HS-5 (cell line): ENCODE measurements at regions not wholly inside any gene's neighbourhood (a gene's known extent, or its start where the extent isn't known, plus 50 kb on each side); places are given as distances from the start of the nearest gene placed in this dataset.
"Not testable (repeated sequence)": the region's sequence is repeated elsewhere in the genome, so short reads cannot be mapped to it uniquely, and the experiment has no call there.

Source experiments
- DNase-seq: peaks from one replicate; pipeline ENCODE4 v3.0.0-alpha.2; 2012; ENCODE audit warnings: low read depth

DNA sequence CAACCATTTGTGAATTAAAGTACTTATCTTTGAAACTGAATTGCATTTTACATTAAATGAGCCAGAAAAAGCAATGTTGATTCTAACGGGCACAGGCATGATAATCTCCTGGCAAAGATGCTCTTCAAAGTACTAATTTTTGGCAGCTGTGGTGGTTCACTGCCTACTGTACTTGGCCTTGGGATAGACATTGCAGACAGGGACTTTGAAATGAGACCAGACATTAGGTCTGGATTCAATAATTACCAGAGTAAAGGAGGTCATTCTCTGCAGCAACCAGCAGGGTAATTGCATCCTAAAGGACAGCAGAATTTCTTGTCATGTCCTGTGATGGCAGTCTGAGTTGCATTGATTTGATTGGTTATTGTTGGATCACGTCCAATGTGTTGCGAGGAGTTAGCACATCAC lies 986.5 kb downstream of the TDRD15 start:
- no peak for DNase-seq

GRCh38 chr2:22124003-22124402 lies 1000.2 kb downstream of the TDRD15 start:
- no peak for DNase-seq

DNA sequence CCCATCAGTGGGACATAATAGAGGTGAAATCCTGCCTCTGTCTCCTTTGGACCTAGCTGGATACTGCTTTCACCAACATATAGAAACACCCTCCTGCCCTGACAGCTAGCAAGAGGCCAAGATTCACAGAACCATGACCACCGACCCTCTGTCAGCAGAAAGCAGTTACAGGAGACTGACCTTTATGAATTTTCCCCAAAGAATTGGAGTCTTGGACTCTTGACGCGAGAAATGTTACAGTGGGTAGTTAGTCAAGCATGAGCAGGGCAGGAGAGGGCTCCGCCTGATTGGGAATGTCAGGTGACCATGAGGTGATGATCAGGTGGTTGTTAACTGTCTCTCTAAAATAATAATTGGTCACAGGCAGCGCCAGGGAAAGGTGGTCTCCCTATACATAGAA lies 1002.3 kb downstream of the TDRD15 start:
- no peak for DNase-seq

- no peak for DNase-seq
Observed at GRCh38 chr2:22126978-22127377, 1003.2 kb downstream of the TDRD15 start.

DNA sequence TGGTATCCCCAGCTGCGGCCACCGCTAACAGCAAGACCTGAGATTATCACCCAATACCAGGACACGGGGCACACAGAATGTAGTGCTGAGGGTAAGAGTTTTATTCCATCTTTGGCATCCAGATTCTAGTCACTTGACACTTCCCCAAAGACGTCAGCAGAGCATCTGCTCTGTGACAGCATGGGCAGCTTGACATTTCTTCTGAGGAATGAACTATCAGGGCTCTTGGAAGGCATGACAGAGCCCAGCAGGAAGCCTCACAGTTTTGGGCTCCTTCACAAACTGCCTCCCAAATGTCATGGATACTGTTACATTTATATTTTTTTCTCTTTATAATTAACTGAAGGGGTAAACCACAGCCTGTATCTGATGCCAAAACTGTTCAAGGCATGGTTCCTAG lies 1010.7 kb downstream of the TDRD15 start:
- no peak for DNase-seq

GRCh38 chr2:22136446-22136845 lies 1012.7 kb downstream of the TDRD15 start:
- no peak for DNase-seq

GRCh38 chr2:22143840-22144239 lies 1020.1 kb downstream of the TDRD15 start:
- DNase-seq, result no peak

GRCh38 chr2:22153931-22154613 lies 1030.3 kb downstream of the TDRD15 start:
- DNase-seq, result no peak

GRCh38 chr2:22156661-22157060 lies 1032.9 kb downstream of the TDRD15 start:
- not testable (repeated sequence) for DNase-seq

DNA sequence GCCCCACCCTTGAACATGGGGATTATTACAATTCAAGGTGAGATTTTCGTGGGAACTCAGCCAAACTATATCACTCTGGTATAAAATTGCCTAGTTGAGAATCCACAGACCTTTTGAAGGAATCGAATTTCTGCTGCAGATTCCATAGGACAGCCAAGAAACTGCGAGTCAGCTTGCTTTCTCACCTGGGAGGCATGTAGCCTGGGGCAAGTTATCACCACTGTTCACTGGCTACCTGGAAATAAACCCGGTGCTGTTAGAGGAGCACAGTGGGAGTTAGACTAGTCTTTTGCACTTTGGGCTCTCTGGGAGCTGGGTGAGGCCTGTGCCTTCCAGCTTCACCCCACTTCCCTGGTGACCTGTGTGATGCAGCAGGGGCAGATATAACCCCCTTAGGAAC lies 1043.5 kb downstream of the TDRD15 start:
- no peak for DNase-seq

DNA sequence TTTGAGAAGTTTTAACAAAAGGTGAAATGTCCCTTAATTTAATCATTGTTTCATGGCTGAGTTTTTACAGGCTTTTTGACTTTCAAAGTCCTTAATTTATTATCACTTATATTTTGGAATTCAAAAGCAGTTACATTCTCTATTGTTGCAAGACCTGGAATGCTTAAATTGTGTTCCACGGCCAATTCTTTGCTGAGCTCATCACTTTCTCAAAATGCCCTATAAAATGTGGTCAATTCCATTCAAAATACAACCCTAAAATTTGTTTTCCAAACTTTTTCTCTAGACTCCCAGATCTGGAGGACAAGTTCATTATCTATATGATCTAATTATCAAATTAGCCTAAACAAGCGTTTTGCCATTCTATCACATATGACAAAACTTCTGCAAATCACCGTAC lies 1051.2 kb downstream of the TDRD15 start:
- DNase-seq, result no peak

DNA sequence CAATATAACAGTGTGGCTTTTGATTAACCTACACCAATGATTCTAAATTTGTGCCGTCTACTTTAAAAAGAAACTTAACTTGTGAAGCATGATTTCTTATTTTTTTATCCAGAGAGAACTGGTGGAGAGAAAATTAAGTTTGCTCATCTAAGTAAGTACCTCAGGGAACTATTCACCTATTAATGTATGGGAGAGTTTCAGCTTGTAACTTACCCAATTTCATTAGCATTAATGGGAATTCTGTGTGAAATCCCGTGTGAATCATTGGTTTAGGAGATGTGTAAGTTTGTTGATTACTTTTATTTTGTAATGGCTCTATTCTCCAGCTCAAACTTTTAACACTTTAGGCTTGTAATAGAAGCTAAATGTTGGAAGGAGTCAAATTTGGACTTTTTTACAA lies 1061.5 kb downstream of the TDRD15 start:
- no peak for DNase-seq

- DNase-seq, result not testable (repeated sequence)
Observed at GRCh38 chr2:22186261-22186828, 1062.6 kb downstream of the TDRD15 start.

GRCh38 chr2:22189893-22190480 lies 1066.2 kb downstream of the TDRD15 start:
- DNase-seq, result no peak

DNA sequence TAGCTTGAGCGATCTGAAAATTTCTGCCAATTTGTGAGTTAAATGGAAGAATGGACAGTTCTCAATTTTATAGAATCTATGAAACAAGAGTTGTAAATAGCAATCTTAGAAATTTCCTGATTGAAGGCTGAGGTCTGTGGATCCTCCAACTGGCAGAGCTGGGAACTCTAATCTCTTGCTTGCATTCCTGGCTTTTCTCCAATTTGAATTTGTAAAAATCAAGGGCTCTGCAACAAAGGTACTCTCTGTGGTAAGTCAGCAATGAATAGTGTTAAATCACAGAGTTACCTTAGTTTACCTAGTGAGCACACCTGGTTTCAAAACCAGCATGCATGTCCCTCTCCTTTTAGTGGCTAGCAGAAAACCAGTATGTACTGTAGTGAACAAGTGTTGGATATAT lies 1070.5 kb downstream of the TDRD15 start:
- DNase-seq, result no peak

- no peak for DNase-seq
Observed at GRCh38 chr2:22196806-22197205, 1073.0 kb downstream of the TDRD15 start.

GRCh38 chr2:22198381-22199283 lies 1074.9 kb downstream of the TDRD15 start:
- DNase-seq, result no peak

- DNase-seq, result no peak
Observed at GRCh38 chr2:22199994-22200393, 1076.2 kb downstream of the TDRD15 start.

DNA sequence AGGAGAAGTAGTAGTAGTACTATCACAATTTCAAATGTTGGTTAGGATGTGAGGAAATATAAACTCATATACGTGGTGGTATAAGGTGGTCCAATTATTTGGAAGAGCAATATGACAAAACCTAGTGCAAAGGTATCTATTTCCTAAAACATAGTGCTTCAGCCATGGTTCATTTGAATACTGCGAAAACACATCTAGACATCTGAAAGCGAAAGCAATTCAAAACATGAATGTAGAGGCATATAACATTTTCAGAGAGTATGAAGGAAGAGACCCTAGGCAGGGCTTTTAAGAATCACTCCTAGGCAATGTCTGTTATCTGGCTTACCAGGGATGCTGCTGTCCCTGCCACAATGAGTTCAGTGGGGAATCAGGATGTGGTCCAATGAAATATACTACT lies 1085.8 kb downstream of the TDRD15 start:
- no peak for DNase-seq

DNA sequence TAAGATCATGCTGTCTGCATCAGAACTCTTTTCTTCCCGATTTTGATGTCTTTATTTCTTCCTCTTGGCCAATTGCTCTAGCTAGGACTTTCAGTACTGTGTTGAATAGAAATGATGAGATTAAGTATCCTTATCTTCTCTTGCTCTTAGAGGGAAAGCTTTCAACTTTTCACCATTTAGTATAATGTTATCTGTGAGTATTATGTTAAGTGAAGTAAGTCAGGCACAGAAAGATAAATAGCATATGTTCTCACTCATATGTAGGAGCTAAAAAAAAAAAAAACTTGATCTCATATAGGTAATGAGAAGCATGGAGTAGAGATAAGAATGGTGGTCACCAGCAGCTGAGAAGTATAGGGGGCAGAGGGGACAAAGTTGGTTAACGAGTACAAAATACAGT lies 1089.5 kb downstream of the TDRD15 start:
- DNase-seq, result no peak

DNA sequence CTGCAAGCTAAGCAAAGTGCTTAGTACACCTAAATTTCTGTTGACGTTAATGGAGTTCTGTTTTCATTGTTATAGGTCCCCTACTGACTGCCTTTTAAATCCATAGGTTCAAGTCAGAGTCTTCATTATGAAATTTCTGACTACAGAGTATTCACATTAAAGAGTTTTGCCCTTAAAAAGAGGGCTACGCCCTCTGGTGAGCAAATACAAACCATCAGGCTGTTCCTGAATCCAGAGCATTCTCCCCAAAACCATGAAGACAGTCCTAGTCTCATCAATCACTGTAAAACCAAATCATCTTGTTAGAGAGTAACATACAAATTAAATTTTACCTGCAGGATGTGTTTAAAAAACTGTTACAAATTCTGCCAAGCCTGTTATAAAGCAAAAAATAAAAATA lies 1091.7 kb downstream of the TDRD15 start:
- no peak for DNase-seq

- no peak for DNase-seq
Observed at GRCh38 chr2:22217881-22218280, 1094.1 kb downstream of the TDRD15 start.

- no peak for DNase-seq
Observed at GRCh38 chr2:22221006-22221405, 1097.2 kb downstream of the TDRD15 start.
